ENCODE measurements at regions not wholly inside any gene's neighbourhood (a gene's known extent, or its start where the extent isn't known, plus 50 kb on each side); places are given as distances from the start of the nearest gene placed in this dataset.

DNA sequence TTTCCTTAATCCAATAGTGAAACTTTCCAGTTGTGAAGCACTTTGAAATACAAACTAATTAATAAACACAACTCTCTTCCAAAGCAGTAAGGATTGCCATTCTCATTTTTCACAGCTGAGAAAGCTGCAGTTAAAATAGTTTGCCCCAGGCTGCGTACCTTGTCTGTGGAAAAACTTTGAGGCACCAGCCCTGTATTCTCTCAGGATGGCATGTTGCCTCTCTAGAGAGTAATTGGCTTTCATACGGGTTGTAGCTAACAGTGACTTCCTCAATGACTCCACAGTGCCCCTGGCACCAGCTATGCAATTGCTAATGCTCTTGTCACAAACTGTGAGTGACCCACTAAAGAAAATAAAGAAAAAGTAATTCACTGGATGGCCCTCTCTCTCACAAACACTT lies 345.7 kb downstream of the MTX2 start:
- DNase-seq, result no peak

DNA sequence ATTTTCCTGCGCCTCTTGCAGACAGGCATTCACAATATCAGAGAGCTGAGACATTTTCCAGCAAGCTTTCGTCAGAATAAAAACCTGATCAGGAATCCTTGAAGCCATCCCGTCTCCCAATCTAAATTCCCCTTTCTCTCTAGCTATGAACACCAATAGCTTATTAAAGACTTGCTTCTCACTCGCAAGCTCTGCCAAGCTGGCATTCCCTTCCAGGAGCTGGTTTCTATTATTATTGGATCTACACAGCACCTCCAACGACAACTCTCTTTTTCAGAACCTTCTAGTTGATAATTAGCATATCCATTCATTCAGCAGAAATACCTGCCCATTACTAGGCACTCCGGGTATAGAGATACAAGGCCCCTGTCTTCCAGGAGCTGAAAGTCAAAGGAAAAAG lies 350.3 kb downstream of the MTX2 start:
- no peak for DNase-seq

DNA sequence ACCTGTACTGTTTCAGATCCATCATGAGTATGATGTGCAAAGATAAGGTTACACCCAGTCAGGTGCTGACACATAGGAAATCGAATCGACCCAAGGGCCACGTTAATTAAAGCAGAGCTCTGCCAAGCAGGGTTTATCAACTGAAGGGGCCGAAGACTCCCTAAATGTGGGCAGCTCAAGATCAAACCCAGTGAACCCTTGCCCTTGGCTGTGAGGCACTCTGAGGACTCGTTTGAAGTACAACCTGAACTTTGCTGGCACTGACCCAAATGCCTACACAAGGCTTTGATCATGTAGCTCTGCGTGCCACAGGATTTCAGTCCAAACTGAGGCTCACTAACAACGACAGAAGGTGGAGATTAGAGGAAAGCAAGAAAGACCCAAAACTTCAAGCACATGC lies 352.1 kb downstream of the MTX2 start:
- DNase-seq, result no peak

DNA sequence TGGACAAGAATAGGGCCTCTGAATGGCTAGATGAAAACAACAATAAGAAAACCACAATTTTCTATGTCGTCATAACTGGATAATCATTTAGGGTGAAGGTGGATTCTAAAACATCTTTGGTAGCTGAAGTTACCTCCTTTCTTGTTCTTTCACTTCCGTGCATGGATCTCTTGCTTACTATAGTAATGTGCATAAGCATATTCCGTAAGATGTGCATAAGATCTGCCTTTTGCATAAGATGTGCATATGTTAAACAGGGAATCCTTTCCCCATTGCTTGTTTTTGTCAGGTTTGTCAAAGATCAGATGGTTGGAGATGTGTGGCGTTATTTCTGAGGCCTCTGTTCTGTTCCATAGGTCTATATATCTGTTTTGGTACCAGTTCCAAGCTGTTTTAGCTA lies 353.6 kb downstream of the MTX2 start:
- DNase-seq, result no peak

DNA sequence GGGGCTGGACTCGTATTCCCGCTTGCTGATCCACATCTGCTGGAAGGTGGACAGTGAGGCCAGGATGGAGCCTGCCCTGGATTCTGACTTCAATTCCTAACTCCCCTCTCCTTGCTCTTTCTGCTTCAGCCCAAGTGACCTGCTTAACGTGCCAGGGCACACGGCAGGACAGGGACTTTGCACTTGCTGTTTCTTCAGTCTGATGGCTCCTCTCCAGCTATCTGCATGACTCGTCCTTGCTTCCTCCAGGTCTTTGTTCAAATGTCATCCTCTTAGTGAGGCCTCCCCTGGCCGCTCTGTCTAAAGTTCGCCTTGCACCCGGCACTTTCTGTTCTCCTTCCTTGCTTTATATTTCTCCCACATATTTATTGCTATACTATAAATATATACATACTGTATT lies 357.6 kb downstream of the MTX2 start:
- DNase-seq, result no peak

DNA sequence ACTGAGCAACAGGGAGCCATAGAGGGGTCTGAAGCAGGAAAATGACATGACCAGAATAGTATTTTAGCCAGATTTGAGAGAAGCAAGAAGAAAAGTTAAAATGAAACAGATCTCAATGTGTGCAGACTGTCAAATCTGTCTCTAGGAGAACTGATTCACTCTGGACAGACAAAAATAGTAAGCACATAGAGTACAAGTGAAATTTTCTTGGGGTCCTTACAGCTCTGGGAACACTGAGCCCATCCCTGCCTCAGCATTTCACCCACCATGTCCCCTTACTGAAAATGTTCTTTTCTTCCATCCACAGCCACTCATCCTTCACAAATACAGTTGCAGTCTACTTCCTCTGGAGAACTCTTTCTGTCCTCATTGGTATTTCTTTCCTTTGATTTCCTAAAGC lies 359.2 kb downstream of the MTX2 start:
- no peak for DNase-seq

DNA sequence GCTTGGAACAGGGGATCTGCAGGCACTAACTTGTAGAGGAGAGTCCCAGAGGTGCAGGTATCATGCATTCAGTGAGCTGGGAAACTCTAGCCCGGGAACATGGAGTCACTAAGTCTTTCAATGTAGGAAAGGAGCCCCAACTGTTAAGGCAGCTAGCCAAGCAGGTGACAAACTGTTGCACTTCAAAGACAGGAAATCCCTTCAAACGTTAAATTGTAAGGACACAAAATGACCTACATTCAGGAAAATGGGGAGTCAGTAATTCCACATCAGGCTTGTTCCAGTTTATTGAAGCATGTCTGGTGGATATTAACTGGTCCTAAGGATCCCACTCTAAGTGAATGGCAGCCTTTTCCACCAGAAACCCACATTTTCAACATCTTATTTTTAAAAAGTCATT lies 364.5 kb downstream of the MTX2 start:
- no peak for DNase-seq

DNA sequence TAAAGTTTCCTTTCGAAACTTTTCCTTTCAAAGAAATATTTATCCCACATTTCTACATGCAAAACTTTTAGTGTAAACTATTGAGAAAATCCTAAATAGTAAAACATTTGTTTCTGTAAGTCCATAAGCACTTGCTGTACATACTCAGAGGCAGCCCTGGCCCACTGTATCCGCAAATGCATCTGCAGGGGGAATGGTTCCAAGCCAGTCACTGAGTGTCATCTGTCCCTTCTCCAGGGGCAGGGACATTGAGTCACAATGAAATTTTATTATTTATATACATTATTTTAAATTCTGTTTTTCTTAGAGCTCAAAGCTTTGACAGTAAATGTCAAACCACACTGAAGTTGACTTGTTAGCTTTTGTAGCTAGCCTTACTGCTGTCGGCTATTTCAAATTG lies 367.2 kb downstream of the MTX2 start:
- DNase-seq, result no peak

DNA sequence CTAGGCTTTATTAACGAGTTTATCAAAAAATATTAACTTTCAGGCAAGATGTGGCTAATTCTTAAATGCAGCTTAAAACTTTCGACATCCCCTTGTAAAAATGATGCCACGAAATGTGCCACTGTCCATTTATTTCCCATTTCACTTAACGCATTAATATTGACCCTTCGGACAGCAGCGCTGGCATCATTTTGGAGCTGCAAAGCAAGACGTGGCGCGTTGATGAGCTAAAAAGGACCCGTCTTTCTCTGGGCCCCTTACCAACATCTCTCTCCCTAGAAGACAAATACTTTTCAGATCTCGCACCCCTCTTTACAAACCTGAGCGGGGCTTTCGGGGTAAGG lies 367.9 kb downstream of the MTX2 start:
- no peak for DNase-seq

DNA sequence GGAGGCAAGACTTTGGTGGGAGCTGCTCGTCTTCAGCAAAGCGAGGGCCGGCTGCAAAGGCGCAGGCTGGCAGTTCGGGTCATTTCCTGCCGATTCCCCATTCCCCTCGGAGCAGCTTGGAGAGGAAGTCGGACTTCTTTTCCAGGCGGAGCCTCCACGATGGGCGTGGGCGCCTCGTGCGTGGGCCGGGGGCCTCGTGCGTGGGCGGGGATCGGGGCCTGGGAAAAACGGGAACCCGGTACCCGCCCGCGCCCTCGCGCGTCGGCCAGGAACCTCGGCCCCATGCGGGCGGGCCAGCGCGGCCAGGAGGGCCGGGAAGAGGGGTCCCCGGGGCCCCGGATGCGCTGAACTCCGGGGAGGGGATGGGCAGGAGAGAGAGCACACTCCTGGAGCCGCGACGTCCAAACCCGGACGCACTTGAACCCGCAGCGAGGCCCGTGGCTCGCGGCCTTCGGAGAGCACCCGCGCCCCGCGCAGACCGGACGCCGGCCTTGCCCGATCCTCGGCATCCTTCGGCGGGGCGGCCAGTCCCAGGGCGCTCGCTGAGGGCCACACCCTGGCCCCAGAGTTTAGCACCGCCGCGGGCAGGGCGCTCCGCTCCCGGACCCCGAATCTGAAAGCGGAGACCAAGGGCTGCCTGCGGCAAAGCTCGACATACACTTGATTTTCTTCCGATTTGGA lies 368.4 kb downstream of the MTX2 start:
- peak; percentile 32 to 51 for DNase-seq

DNA sequence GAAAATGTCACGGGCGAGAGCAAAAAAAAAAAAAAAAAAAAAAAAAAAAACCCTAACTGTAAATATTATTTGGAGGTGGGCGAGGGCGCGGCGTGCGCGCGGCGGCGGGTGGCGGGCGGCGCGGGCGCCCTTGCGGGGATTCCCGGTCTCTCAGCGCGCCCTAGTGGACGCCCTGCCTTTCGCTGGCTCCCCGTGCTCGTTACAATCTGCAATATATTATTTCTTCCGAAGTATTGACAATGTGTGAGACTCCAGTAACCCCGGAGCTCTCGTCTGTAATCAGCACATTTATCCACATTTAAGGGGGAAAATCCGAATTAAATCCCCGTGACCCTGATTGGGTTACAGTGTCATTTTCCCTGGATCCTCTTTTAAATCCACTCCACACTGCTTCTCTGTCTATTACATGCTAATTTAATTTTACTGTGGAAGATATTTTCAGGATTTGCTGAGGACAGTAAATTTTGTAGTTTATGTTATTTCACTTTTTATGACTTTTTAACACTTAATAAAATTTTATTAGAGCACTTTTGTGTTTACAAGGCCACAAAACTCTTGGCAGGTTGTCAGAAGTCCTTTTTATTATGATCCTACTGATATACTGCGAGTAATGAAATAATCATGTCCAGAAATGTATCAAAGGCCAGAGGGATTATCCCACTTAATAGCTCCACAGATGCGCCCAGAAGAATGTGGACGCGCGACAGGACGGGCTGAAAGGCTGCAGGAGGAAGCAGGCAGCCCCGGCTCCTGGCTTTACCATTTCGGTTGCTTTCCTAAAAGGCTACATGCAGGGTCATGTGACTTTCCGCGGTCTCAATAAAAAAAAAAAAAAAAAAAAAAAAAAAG lies 369.1 kb downstream of the MTX2 start:
- DNase-seq, result peak; percentile 49 to 66

DNA sequence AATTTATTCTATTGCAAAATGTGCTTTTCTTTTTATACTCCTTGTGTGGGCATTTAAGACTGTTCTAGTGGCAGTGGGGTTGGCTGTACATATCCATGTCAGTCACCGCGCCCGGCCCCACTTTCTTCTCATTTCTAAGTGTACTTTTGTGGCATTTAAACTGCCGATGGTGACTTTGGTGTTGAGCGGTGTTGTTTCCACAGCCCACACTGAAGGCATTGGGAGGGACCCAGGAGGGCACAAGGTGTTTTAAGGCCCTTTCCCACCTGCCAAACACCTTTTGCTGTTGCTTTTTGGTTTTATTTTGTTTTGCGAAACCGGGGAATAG lies 369.7 kb downstream of the MTX2 start:
- no peak for DNase-seq

DNA sequence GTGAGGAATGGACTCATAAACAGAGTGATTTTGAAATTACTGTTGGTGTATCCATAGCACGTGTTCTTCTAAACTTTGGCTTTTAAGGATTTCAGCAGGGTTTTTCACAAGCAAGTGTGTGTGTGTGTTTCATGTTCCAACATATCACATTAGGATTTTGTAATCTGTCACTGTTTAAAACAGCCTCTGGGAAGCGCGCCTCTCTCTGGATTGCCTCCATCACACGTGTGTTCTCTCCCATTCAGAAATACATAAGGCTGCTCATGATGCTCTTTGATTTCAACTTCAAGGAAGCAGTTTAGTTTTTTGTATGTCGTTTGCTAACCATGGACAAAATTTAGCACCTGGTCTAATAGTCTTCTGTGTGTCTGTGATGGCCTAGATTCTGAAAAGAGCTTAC lies 370.4 kb downstream of the MTX2 start:
- DNase-seq, result peak in 1 of 2 experiments; percentile 9

DNA sequence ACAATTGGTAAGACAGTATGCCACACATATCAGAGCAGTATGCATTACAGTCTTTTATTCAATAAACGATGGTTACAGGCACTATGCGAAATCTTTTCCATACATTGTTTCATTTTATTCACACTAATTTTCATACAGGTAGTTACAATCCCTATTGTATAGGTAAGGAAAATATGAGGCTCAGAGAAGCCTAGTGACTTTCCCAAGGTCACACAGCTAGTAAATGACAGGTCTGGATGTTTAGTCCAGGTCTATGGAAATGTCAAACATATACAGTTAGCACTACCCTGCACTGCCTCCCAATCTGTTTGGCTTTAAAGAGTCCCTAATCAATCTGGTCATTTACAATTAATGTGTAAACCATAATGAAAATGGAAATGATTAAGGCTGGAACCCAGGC lies 372.2 kb downstream of the MTX2 start:
- no peak for DNase-seq

DNA sequence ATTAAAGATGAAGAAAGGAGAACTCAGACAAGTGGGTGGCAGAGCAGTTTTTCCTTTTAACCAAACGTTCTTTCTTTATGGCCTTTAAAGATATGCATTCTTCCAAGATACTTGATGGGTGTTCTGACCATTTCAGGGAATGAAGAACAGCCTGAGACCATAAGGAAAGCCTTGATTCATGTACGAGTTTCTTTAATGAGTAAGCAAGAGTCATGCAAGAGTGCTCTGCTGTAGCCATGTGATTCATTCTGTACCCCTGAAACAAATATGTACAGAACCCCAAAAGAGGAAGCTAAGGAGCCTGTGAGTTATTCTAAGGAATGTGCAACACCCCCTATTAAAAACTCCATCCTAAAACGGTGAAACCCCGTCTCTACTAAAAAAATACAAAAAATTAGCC lies 372.8 kb downstream of the MTX2 start:
- no peak for DNase-seq

DNA sequence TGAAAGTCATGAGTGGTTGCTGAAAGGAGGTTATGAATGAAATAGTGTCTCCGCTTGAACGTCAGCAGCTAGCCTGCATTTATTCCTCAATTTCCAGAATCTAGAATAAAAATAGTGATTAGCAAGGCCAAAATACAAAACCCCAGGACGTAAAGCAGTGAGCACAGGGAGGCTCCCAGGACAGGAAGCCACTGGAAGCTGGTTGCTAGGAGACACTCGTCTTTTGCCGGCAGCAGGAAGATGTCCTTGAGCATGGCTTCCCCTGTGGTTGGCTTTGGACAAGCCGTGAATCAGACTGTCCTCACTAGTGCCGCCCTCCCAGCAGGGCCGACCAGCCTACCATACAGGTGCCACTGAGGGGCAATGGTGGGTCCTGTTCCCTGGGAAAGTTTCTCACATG lies 374.4 kb downstream of the MTX2 start:
- DNase-seq, result peak; percentile 65 to 70

DNA sequence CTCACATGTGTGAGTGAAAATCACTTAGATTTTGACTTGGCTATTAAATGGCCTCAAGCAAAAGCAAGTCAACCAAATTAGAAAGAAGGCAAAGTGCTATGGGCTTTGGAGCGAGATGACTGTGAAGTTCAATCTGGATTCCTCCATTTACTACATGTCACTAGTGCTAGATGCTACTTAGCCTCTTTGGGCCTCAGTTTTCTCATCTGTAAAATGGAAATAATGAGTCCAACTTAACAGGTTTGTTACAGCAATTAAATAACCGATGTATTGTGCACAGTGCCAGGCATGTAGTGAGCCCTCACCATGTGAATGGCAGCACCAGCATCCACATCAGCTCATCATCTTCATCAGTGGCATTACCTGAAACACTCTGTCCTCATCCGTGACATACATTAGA lies 376.3 kb downstream of the MTX2 start:
- no peak for DNase-seq

DNA sequence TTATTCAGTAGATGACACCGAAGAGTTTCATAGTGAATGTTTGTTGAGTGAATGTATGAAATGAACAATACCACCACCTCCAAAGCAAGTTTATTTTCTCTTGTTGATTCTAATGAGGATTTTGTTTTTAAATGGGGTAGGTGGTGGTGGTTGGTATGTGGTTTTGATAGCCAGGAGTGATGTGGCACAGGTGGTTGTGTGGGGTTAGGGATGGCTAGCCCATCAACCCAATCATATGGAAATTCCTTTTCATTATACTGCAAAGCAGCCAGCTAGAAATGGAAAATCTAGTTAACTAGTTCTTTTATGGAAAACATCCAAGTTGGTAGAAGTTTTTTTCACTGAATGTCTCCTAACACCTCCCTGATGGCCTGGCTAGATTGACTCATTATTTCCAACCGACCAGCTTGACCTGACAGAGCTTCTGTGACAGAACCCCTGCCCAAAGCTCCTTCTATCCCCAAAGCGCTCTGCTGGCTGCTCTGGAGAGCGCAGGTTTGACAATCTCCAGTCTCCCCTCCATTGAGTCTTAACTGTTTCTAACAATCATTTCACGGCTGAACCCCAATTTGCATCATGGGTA lies 376.9 kb downstream of the MTX2 start:
- DNase-seq, result no peak

DNA sequence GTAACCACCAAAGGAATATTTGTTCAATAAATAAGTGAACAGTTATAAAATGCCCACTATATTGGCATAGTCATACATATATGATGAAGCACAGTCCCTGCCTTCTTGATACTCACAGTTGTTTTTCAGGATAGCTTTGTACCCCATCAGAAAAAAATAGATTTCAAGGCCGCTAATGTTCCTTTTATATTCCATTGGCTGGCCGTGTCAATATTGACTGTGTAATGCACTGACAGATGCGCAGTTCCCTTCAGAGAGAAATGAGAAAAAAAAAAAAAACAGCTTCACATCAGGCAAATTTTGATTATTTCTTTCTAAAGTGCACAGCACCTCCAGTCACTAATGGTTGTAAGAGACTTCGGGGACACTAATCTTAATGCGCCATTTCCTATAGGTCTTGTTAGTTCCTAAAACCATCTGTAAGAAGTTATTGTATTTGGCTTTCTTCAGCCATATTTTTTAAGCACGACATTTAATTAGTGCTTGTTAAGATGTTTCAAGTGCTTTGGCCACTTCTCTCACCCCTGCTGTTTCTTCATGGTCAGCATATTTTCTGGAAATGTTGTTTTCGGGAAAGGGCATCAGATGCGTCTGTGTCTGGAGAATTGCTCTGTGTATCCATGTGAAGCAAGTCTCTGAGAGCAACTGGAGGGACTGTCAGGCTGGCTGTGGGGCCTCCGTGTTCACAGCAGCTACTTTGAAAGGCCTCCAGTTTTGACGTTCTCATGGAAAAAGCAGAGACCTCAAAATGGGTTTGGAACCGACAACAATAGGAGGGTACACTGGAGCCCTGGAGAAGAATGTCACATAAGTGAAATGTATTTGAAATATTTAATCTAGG lies 378.3 kb downstream of the MTX2 start:
- peak; percentile 18 to 39 for DNase-seq

DNA sequence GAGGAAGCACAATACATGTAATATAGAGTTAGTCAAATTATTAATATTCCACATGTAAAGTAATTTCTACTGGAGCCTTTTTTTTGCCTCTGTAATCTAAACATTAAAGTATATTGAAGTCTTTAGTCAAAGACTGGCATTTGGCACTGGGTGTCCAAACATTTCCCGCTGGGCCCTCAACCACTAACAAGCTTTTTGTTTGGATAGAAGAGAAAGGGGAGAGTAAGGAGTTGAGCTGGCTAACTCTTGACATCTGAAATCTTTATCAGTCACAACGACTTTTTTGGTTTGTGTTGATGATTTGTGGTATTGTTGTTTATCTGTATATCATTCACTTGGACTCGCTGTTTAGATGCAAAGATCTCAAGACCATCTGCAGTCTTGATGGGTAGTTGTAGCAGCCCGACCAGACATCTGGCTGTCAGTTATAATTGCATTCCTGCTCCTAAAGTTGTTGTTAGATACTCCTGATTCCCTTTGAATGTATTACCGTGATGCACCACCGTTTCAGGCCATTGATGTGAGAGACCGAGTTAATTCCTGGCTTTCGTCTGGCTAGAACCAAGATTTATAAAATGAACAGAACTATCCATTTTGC lies 379.6 kb downstream of the MTX2 start:
- peak; percentile 47 to 71 for DNase-seq

DNA sequence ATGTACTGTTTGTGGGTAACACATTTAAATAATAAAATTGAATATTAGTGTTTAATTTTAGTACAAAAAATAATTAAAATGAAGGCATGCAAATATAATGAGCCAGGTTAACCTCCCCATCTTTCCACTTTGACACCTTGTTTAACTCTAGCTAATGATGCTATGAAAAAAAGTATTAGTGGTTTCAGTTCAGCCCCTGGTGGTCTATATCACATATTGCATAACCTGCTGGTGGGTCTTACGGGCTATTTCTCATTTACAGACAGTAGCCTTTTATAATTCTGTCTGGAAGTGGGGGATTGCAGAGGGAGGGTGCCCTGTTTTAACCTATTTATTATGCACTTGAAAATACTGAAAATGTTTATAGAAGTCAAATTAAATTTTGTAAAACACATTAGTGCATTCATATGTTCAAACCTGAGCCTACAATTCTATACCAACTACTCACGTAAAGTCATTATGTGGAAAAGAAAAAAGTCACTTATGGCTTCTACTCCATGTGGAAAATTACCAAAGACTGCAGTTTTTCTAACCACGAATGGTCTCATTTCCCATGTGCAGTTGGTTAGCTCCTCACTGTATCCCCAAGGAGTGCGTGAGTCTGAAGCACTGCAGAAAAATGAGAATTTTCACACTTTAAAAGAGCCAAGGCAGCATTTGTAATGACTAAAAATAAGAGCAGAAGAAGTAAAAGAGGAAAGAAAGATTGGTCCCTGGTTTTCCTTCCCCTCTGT lies 381.0 kb downstream of the MTX2 start:
- no peak for DNase-seq

DNA sequence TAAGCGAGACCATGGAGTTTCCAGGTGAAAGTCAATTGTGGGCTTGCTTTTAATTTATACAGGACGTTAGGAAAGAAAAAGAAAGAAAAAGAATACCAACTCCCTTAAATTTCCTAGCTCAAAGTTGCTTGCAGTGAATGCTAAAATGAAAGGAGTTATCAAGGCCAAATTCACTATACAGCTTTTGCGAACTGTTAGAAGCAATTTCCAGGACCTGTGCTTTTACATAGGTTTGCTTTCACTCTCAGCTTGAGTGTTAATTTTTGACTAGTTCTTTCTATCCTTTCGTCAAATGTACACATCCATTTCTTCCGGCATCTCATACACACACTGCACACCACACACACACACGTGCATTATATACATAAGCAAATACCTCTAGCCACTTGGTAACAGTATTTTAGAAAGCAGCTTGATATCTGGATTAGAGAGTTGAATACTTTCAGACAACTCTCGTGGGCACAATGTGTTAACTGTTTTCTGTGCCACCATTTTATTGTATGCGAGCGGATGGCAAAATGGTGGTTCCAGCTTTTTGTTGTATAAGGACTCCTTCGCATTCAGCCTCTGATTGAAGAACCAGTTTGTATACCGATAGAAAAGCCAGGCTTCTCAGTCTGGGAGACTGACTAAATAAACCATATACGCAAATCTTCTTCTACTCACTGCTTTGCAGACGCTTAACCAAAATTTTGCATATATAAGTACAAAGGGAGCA lies 381.8 kb downstream of the MTX2 start:
- DNase-seq, result peak in 1 of 2 experiments; percentile 21

Measured in NCI-H1930 (cell line).